Mucosa of descending colon (tissue), 3 donors: ENCODE measurements at regions not wholly inside any gene's neighbourhood (a gene's known extent, or its start where the extent isn't known, plus 50 kb on each side); places are given as distances from the start of the nearest gene placed in this dataset.
"Not testable (repeated sequence)": the region's sequence is repeated elsewhere in the genome, so short reads cannot be mapped to it uniquely, and the experiment has no call there.

Experiments
- ATAC-seq: fragments of 200-7000 bp; cut with Tn5 transposase; one replicate; pipeline ENCODE4 v1.9.1; 2020; ENCODE audit warnings: mild to moderate bottlenecking, moderate library complexity
- DNase-seq, 3 donors: peaks; one replicate each; pipeline ENCODE4 v3.0.0-alpha.2; 2020
- H3K36me3 ChIP-seq: fragments of 200-600 bp; one replicate; pipeline ENCODE4 v1.8.0; 2021; ENCODE audit warnings: low read depth, mild to moderate bottlenecking
- H3K4me1 ChIP-seq: fragments of 200-600 bp; one replicate; pipeline ENCODE4 v1.8.0; 2021; ENCODE audit warnings: low read depth, mild to moderate bottlenecking
- H3K4me3 ChIP-seq: fragments of 200-600 bp; one replicate; pipeline ENCODE4 v1.8.0; 2021; ENCODE audit warnings: mild to moderate bottlenecking
- H3K9me3 ChIP-seq: fragments of 200-600 bp; one replicate; pipeline ENCODE4 v1.8.0; 2021; ENCODE audit warnings: mild to moderate bottlenecking
- CTCF ChIP-seq: fragments of 200-600 bp; IDR thresholded peaks from one replicate; pipeline ENCODE4 v1.8.0; 2022; ENCODE audit warnings: antibody characterized with exemption, mild to moderate bottlenecking
- intact Hi-C, 2 donors: fragments of 100-400 bp; cut with DNase I in 1 of 2; cut with micrococcal nuclease in 1 of 2; formaldehyde crosslinking; loops; one replicate each; pipeline versions ENCODE4 v1.11.0 to v1.11.1; 2022; cut with DNase I, micrococcal nuclease
- donor health status: DM: no; HTN: no; CAD: no; lungs with moderate emphysema.
- donor health status: DM: no; HTN: no; CAD: no.
- donor health status: DM: no; HTN: yes; CAD: no.

DNA sequence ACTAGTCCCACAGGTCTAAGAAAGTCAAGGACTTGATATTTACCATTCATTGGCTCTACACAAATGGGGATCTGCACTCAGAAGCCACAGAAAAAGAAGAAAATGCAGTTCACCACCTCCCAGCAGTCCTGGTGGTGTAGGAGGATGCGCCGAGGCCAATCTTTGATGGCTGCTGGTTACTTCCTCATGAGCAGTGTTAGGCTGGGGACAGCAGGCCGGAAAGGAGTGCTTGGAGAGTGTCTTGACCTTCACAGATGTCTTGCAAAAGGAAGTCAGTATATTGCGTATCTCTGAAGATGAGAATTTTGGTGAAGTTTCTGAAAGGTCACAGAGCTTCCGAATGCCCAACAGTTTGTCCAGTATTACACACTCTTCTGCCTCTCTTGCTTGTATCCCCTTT, 597.0 kb downstream of the EBF1 start:
- H3K9me3 ChIP-seq = peaks cover 6% of the 10 kb centered on the region
- ATAC-seq = no peak
- DNase-seq = no peak
- TF ChIP-seq CTCF = no peak
- intact Hi-C loops = no loop called here
- H3K36me3 ChIP-seq = no peaks in the 10 kb centered on the region
- no peaks in the 10 kb centered on the region for H3K4me1 ChIP-seq
- H3K4me3 ChIP-seq = no peak overlapping the region

DNA sequence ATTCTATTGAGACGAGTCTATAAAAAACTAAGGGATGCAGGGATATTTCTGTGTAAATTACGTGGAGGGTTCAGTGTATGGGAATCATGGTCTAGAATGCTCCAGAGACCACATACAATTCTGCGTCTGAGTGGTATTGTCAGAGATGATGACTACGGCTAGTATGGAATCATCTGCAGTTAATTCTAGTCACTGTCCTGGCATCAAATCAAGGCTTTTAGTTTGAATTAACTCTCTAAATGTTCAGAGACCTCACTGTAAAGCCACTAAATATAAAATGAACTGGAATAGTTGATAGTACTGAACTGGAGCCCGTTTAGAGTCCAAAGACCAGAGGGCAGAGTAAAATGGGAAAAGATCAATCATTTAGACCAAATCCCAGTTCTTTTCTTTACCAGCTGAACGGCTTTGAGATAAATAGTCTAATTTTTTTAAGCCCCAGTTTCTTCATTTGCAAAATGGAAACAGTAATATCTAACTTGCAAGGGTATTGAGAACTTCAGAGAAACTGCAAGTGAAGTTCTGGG, 599.8 kb downstream of the EBF1 start:
- intact Hi-C loops = no loop called here
- Histone ChIP-seq H3K9me3 (no peaks in the 10 kb centered on the region), H3K36me3 (no peaks in the 10 kb centered on the region), H3K4me1 (no peaks in the 10 kb centered on the region), H3K4me3 (no peak overlapping the region)
- DNase-seq (no peak), ATAC-seq (no peak)
- no peak for TF ChIP-seq CTCF

DNA sequence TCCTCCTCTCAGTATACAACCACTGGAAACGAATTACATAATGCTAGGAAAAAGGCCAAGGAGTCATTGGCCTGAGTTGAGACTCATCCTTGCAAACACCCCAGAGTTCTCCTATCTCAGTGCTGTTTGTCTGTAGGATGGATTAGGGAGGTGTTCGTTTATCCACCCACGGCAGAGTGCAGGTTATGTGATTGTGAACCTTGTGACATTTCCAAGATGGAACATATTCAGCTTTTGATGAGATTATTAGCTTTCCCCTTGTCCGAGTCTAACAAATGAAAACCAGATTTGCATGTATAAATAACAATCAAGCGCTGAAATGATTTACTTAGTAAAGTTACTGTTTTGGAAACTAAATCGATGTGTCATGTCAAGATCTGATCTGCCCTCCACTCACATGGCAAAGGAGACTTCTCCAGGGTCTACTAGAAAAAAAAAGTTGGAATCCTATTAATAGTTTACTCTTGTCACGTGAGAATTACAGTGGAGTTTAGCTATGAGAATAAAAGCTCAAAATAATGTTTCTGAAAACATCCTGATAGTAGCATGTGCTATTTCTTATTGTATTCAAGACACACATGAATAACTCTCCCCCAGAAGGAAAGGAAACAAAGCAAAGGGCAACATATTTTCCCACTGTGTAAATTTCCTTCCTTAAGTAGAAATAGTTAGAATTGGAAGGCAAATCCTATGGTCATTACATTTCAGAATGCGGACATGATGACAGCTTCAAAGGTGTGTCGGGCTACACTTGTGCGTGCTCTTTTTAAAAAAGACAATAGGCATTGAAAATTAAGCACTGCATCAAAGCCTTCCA, 600.4 kb downstream of the EBF1 start:
- H3K36me3 ChIP-seq = no peaks in the 10 kb centered on the region
- H3K4me1 ChIP-seq = no peaks in the 10 kb centered on the region
- DNase-seq (no peak), ATAC-seq (no peak)
- intact Hi-C loops = no loop called here
- no peak for TF ChIP-seq CTCF
- no peaks in the 10 kb centered on the region for H3K9me3 ChIP-seq
- H3K4me3 ChIP-seq = no peak overlapping the region

DNA sequence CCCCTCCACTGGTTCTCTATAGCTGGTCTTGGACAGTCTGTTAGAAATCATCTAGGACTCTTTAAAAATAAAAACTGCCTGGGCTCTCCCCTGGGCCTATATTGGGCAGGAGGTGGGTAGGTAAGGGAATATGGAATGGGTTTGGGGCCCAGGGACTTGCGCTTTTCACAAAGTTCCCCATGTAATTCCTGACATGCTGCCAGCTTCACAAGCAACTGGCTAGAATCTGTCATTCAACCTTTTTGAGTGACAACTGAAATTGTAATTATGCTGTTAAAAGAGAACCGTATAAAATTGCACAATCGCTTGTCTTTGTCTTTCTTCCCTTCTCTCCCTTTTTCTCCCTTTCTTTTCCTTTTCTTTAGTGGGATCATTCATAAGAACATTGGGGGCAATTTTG, 603.1 kb downstream of the EBF1 start:
- Histone ChIP-seq H3K4me3 (no peak overlapping the region), H3K9me3 (no peaks in the 10 kb centered on the region), H3K36me3 (no peaks in the 10 kb centered on the region), H3K4me1 (no peaks in the 10 kb centered on the region)
- no peak for DNase-seq
- TF ChIP-seq CTCF = no peak
- no peak for ATAC-seq
- intact Hi-C loops = no loop called here

DNA sequence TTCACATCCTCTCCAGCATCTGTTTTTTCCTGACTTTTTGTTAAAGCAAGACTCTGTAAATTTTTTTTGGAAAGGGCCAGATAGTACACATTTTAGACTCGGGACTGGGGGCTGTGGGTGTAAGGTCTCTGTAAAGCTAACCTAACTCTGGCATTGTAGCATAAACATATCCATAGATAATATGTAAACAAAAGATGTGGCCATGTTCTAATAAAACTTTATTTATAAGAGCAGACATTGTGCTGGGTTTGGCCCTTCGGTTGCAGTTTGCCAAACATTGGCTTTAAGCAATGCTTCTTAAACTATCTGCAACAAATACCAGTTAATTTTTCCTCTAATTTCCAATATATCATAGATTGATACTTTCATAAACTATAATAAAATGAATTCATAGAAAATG, 605.2 kb downstream of the EBF1 start:
- Histone ChIP-seq H3K4me1 (no peaks in the 10 kb centered on the region), H3K4me3 (no peak overlapping the region), H3K36me3 (no peaks in the 10 kb centered on the region), H3K9me3 (no peaks in the 10 kb centered on the region)
- TF ChIP-seq CTCF = no peak
- intact Hi-C loops = no loop called here
- no peak for ATAC-seq
- DNase-seq = no peak

GRCh38 chr5:158494044-158494443, 605.7 kb downstream of the EBF1 start:
- H3K4me3 ChIP-seq, ATAC-seq, H3K9me3 ChIP-seq, H3K4me1 ChIP-seq, DNase-seq, H3K36me3 ChIP-seq, intact Hi-C loops: not testable (repeated sequence)
